ENCODE measurements at regions not wholly inside any gene's neighbourhood (a gene's known extent, or its start where the extent isn't known, plus 50 kb on each side); places are given as distances from the start of the nearest gene placed in this dataset.
"Not testable (repeated sequence)": the region's sequence is repeated elsewhere in the genome, so short reads cannot be mapped to it uniquely, and the experiment has no call there.

- no peak for DNase-seq
These were observed 53.3 kb downstream of the TANC2 start for GRCh38 chr17:63019138-63019873.

- no peak for DNase-seq
These were observed 56.5 kb downstream of the TANC2 start for GRCh38 chr17:63022567-63022966.

- no peak for DNase-seq
These were observed 57.0 kb downstream of the TANC2 start for GRCh38 chr17:63023049-63023448.

DNA sequence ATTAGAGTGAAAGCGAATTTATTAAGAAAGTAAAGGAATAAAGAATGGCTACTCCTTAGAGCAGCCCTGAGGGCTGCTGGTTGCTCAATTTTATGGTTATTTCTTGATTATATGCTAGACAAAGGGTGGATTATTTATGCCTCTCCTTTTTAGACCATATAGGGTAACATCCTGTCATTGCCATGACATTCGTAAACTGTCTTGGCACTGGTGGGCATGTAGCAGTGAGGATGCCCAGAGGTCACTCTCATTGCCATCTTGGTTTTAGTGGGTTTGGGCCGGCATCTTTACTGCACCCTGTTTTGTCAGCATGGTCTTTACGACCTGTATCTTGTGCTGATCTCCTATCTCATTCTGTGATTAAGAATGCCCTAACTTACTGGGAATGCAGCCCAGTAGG lies 58.2 kb downstream of the TANC2 start:
- DNase-seq: no peak

GRCh38 chr17:63024716-63025115 lies 58.7 kb downstream of the TANC2 start:
- DNase-seq: no peak

DNA sequence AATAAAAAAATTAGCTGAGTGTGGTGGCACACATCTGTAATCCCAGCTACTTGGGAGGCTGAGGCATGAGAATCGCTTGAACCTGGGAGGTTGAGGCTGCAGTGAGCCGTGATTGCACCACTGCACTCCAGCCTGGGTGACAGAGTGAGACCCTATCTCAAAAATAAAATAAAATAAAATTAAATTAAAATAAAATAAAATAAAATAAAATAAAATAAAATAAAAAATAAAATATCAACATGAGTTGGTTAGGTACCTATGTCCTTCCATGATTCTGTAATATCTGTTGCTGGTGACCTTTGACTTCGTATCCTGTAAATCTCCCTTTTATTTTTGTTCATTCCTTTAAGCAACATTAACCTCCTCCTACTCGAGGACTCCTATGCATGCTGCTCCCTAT lies 59.6 kb downstream of the TANC2 start:
- not testable (repeated sequence) for DNase-seq

GRCh38 chr17:63029541-63029940 lies 63.5 kb downstream of the TANC2 start:
- DNase-seq: no peak

GRCh38 chr17:63032142-63032541 lies 66.1 kb downstream of the TANC2 start:
- no peak for DNase-seq

DNA sequence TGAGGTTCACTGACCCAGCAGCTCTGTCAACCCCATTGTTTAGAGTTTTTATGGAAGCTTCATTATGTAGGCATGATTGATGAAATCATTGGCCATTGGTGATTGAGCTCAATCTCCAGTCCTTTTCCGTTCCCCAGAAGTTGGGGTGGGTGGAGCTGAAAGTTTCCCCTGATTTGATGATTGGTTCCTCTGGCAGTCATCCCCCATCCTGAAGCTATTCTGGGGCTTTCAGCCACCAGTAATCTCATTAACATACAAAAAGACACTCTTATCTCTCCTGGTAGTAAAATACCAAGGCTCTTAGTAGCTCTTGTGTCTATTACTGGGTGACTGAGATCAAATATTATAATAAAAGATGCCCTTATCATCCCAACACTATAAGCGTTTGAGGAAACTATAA lies 67.1 kb downstream of the TANC2 start:
- no peak for DNase-seq

- DNase-seq: no peak
These were observed 69.2 kb downstream of the TANC2 start for GRCh38 chr17:63035271-63035670.

GRCh38 chr17:63035695-63036094 lies 69.7 kb downstream of the TANC2 start:
- no peak for DNase-seq

DNA sequence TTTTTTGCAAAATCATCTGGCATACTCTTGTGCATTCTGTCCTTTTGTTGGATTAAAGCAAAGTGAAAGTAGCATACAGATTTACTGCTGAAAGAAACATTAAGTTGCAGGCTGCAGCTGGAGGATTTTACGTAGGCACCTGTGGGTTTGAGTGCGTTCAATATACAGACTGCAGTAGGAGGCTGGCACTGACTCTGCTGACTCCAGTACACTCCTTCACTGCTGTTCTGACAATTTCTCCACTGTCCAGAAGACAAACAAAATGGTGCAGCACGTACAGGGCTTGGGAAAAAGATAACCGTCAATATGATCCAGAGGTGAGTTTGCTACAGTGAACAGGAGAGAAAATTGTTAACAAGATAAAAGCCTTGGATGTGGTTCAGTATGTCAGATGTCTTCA lies 73.3 kb downstream of the TANC2 start:
- no peak for DNase-seq

DNA sequence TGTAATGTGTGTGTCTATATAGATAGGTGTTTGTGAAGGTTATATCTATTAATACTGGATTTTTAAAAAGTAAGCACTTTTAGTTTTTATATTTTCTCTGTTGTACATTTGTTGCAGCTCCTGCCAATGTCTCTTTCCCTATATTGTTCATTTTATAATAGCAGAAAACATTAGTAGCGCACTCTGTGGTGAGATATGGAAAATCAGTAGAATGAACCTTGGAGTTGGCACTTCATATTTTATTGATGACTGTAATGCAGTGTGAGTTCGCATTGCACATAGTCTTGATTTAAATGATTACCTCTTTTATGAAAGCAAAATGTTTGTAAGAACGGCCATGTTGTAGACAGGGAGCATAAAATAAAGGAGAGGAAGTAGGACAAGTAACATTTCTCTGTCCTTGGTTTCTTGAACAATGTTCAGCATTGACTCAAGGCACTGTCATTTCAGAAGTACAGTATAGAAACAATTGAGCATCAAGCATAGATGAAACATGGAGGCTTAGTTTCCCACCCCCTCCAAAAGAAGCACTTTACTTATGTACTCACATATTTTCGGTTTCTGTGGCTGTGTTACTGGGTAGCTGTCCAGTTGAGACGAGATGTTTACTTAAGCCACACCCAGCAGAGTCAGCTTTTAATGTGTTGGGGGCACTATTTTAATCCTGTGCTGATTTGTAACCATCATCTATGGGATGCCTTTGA lies 74.0 kb downstream of the TANC2 start:
- DNase-seq: peak; percentile 29

DNA sequence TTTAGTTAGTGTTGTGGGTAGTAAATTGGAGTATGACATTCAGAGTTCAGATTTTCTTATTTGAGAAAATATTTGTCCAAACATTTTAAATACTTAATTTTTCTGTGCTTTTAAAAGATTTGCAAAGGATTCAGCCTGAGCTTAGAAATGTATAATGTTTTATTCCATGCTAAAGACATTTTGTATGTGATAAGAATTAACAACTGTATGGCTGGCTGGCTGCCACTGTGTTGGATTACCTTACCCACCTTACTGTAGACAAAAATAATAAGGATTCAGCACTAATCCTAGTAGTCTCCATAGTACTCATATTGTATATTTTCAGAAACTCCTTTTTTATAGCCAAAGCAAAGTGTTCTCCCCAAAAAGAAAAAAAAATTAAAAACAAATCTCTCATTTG lies 74.8 kb downstream of the TANC2 start:
- no peak for DNase-seq

DNA sequence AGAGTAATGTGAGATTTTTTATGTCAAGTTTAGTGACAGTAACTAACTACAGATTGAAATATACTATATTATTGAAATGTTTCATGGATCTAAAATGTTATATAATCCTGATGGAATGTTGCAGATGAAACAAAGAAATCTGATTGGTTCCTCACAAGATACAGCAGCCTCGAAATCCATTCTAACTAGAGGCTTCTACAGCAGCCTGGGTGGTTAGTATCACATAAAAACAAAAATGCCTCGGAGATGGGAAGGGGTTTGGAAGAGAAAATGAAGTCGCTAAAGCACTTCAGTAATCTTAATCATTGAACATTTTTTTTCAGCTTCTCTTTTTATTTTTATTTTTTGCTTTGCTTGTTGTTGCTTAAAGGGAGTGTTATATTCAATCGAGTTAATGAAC lies 75.2 kb downstream of the TANC2 start:
- no peak for DNase-seq

GRCh38 chr17:63041722-63042121 lies 75.7 kb downstream of the TANC2 start:
- DNase-seq: no peak

- DNase-seq: no peak
These were observed 76.3 kb downstream of the TANC2 start for GRCh38 chr17:63042256-63042812.

DNA sequence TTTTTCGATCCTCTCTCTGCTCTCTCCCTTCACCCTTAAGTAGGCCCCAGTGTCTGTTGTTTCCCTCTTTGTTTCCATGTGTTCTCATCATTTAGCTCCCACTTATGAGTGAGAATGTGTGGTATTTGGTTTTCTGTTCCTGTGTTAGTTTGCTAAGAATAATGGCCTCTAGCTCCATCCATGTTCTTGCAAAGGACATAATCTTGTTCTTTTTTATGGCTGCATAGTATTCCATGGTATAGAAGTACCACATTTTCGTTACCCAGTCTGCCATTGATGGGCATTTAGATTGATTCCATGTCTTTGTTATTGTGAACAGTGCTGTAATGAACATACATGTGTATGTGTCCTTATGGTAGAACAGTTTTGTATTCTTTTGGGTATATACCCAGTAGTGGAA lies 91.5 kb downstream of the TANC2 start:
- DNase-seq: not testable (repeated sequence)

DNA sequence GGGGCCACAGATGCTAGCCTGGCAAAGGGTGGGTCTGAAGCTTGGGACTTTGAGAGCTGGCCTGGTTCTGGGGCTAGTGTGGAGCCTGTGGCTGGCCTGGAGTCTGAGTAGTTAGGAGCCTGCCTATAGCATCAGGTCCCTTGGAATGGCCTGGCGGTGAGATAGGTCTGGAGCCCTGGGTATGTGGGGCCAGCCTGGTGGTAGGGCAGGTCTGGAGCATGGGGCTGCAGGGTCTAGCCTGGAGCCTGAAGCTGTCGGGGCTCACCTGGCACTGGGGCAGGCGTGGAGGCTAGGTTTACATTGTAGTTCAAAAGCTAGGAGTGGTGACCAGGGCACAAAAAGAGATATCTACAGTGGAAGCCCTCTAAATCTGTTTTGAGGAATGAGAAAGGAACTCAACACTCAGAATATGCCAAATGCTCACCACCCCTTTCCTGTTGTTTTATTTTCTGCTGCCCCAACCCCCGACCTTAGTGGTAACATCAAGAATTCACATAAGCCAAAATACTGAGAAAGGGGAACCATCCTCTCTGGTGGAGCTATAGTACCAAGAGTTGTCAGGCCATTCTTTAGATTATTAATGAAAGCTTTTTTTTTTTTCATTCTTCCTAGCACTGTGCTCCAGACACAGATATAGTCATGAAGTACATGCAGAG lies 100.3 kb downstream of the TANC2 start:
- DNase-seq: no peak

GRCh38 chr17:63069245-63069644 lies 103.2 kb downstream of the TANC2 start:
- DNase-seq: no peak

DNA sequence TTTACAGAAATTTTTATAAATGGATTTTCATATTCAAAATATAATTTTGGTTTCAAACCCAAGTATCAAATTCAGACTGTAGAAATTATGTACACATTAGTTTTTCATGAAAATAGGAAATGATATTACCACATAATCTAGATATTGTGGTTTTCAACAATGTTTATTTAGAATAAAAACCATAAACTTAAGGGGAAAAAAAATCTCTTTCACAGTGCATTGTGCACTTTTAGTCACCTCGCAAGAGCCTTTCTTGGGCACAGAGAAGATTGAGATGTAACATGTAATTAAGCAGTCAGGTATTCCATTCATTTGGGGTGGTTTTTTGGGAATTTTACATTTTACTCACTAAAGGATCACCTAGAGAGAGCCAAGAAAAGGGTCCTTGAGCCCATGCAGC lies 104.0 kb downstream of the TANC2 start:
- no peak for DNase-seq

DNA sequence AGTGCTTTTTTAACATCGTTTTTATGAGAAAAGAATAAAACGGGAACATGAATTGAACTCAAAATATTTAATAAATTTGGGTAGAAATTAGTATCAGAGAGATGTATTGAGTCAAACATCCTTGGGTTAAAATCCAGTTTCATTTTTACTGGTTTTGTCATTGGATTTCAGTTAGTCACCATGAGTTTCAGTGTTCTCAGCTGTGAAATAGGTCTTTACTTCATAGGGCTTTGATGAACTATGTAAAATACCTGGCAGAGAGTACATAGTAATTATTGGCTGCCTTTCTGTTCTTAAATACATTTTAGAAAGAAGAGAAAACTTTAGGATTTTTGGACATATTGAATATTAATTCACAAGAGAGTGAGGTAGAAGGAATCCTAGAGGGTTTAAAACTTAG lies 105.8 kb downstream of the TANC2 start:
- DNase-seq: no peak

- no peak for DNase-seq
These were observed 109.9 kb downstream of the TANC2 start for GRCh38 chr17:63075969-63076368.

- DNase-seq: no peak
These were observed 112.7 kb downstream of the TANC2 start for GRCh38 chr17:63078707-63079106.

Measured in activated CD4-positive, alpha-beta T cell treated with anti-CD3 and anti-CD28 coated beads, Interleukin-10, Interleukin-2, amounts not matched to agents 100 ng/mL and 50 ng/mL, durations not matched to agents 16 hours and 8 hours (primary cell).